ENCODE measurements at regions not wholly inside any gene's neighbourhood (a gene's known extent, or its start where the extent isn't known, plus 50 kb on each side); places are given as distances from the start of the nearest gene placed in this dataset.

- TF ChIP-seq, protein P1, sequence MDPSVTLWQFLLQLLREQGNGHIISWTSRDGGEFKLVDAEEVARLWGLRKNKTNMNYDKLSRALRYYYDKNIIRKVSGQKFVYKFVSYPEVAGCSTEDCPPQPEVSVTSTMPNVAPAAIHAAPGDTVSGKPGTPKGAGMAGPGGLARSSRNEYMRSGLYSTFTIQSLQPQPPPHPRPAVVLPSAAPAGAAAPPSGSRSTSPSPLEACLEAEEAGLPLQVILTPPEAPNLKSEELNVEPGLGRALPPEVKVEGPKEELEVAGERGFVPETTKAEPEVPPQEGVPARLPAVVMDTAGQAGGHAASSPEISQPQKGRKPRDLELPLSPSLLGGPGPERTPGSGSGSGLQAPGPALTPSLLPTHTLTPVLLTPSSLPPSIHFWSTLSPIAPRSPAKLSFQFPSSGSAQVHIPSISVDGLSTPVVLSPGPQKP (IDR thresholded peaks at IDR 0.05; ENCODE audit: low read depth, low read length), result no peak
- TF ChIP-seq TBL1XR1 (IDR thresholded peaks at IDR 0.05; ENCODE audit: low read depth, low read length), result no peak
- TF ChIP-seq HCFC1 (IDR thresholded peaks at IDR 0.05; ENCODE audit: low read length), result no peak
- TF ChIP-seq CHD1 (IDR thresholded peaks at IDR 0.05; ENCODE audit: low read depth, low read length), result no peak
- TF ChIP-seq ZBED1 (IDR thresholded peaks at IDR 0.05; ENCODE audit: borderline replicate concordance), result no peak
- no peak for TF ChIP-seq POLR2AphosphoS2 (IDR thresholded peaks at IDR 0.05; ENCODE audit: low read depth, low read length)
Measured at GRCh38 chr4:77284036-77284435, 127.0 kb downstream of the CCNG2 start (continued).

DNA sequence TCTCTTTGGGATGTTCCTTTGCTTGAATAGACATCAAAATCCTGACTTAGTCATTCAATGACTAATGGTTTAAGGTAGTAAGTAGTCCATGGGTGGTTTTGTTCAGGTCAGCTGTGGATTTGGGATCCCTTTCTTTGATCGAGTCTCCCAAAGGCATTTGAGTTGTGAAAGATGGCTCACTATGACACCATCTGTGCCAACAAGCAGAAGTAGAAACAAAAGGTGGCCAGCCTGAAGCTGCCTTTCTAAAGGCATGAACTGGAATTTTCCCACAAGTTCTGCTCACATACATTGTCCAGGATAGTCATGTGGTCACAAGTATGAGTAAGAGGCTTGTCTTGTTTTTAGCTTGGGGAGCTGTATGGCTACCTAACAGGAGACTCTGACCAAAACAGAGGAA lies 129.9 kb downstream of the CCNG2 start:
- RAD21 ChIA-PET (ENCODE audit: unreplicated experiment), result no interaction called here
- H3K4me1 ChIP-seq (ENCODE audit: control insufficient read depth, insufficient read depth, low read length), result no peaks in the 10 kb centered on the region
- no peaks in the 10 kb centered on the region for H3K27me3 ChIP-seq (replicated peaks in 1 of 2; ENCODE audit: control insufficient read depth in 2 of 2, insufficient read depth in 2 of 2, low read length in 1 of 2)
- in situ Hi-C loops (cut with MboI), result no loop called here
- ATAC-seq (no peak), FAIRE-seq (no peak), DNase-seq (ENCODE audit: low read depth, low spot score) (no peak)
- no TSS peak for BruUV-seq (replicated peaks)
- no peaks in the 10 kb centered on the region for H4K20me1 ChIP-seq (ENCODE audit: control insufficient read depth, insufficient read depth)
- 5% methylated on average over 1 of the region's 1 CpG for WGBS (ENCODE audit: insufficient coverage, insufficient replicate concordance, low lambda C conversion rate, missing lambda C conversion rate)
- SMC1A ChIA-PET (ENCODE audit: uncharacterized antibody, unreplicated experiment), result no interaction called here
- intact Hi-C loops (cut with micrococcal nuclease; ENCODE audit: unreplicated experiment), result no loop called here
- no peak overlapping the region for H3K9ac ChIP-seq (ENCODE audit: control insufficient read depth, insufficient read depth, low read length)
- H3K9me3 ChIP-seq (replicated peaks; ENCODE audit: control insufficient read depth, insufficient read depth, low read length), result no peaks in the 10 kb centered on the region
- POLR2A ChIA-PET, result no interaction called here
- H3K4me2 ChIP-seq (ENCODE audit: control insufficient read depth, insufficient read depth), result no peak overlapping the region
- CTCF ChIA-PET, result no interaction called here
- no peak overlapping the region for H3K27ac ChIP-seq (ENCODE audit: control insufficient read depth, insufficient read depth)
- no peak overlapping the region for H3K4me3 ChIP-seq
- no peaks in the 10 kb centered on the region for H3K36me3 ChIP-seq (ENCODE audit: control insufficient read depth in 2 of 2, insufficient read depth in 2 of 2, low read length in 1 of 2)
- no peaks in the 10 kb centered on the region for H3K79me2 ChIP-seq (ENCODE audit: control insufficient read depth, insufficient read depth, low read length)
- no peak overlapping the region for H2AFZ ChIP-seq (ENCODE audit: control insufficient read depth, low read depth, low read length)
- no peak for TF ChIP-seq BRCA1 (IDR thresholded peaks at IDR 0.05; ENCODE audit: low read depth, low read length)
- no peak for TF ChIP-seq ZNF592 (IDR thresholded peaks at IDR 0.05)
- no peak for TF ChIP-seq MTA3 (IDR thresholded peaks at IDR 0.05; ENCODE audit: borderline replicate concordance, low read length)
- TF ChIP-seq MEF2A (IDR thresholded peaks at IDR 0.05; ENCODE audit: insufficient read depth, low read depth, low read length), result no peak
- TF ChIP-seq ZNF207 (IDR thresholded peaks at IDR 0.05; ENCODE audit: borderline replicate concordance), result no peak
- no peak for TF ChIP-seq NRF1 (conservative IDR thresholded peaks at IDR 0.05; ENCODE audit: low read depth, low read length)
- no peak for TF ChIP-seq SMAD5 (IDR thresholded peaks at IDR 0.05; ENCODE audit: low read depth)
- no peak for TF ChIP-seq E2F4 (IDR thresholded peaks at IDR 0.05; ENCODE audit: low read depth, low read length)
- TF ChIP-seq IKZF1 (conservative IDR thresholded peaks at IDR 0.05), result no peak
- TF ChIP-seq ZSCAN29 (IDR thresholded peaks at IDR 0.05), result no peak
- no peak for TF ChIP-seq MEF2B (IDR thresholded peaks at IDR 0.05; ENCODE audit: partially characterized antibody, poor library complexity, severe bottlenecking)
- TF ChIP-seq, protein P2, sequence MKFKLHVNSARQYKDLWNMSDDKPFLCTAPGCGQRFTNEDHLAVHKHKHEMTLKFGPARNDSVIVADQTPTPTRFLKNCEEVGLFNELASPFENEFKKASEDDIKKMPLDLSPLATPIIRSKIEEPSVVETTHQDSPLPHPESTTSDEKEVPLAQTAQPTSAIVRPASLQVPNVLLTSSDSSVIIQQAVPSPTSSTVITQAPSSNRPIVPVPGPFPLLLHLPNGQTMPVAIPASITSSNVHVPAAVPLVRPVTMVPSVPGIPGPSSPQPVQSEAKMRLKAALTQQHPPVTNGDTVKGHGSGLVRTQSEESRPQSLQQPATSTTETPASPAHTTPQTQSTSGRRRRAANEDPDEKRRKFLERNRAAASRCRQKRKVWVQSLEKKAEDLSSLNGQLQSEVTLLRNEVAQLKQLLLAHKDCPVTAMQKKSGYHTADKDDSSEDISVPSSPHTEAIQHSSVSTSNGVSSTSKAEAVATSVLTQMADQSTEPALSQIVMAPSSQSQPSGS (IDR thresholded peaks at IDR 0.05; ENCODE audit: low read length), result no peak

Data from GM12878 (cell line).